Colonic mucosa (tissue), 4 donors: ENCODE measurements at regions not wholly inside any gene's neighbourhood (a gene's known extent, or its start where the extent isn't known, plus 50 kb on each side); places are given as distances from the start of the nearest gene placed in this dataset.

Source experiments
- DNase-seq: peaks from one replicate; pipeline ENCODE4 v3.0.0-alpha.2; 2020
- H3K27ac ChIP-seq: fragments of 200-600 bp; one replicate; pipeline ENCODE4 v1.8.0; 2021
- H3K27me3 ChIP-seq: fragments of 200-600 bp; one replicate; pipeline ENCODE4 v1.8.0; 2021
- H3K36me3 ChIP-seq: fragments of 200-600 bp; one replicate; pipeline ENCODE4 v1.8.0; 2021
- H3K4me1 ChIP-seq: fragments of 200-600 bp; one replicate; pipeline ENCODE4 v1.8.0; 2021; ENCODE audit warnings: mild to moderate bottlenecking
- H3K4me3 ChIP-seq: fragments of 200-600 bp; one replicate; pipeline ENCODE4 v1.8.0; 2021
- H3K9ac ChIP-seq, 2 donors: one replicate each; pipeline ENCODE4 v1.7.0; 2013; ENCODE audit warnings: control low read depth in 2 of 2, low read depth in 2 of 2, low read length in 2 of 2
- H3K9me3 ChIP-seq: fragments of 200-600 bp; one replicate; pipeline ENCODE4 v1.8.0; 2021
- intact Hi-C: fragments of 100-400 bp; cut with DNase I; formaldehyde crosslinking; loops from one replicate; pipeline ENCODE4 v1.14.1; 2022
- TF ChIP-seq, protein P1 (sequence below): fragments of 200-600 bp; IDR thresholded peaks from one replicate; pipeline ENCODE4 v1.8.0; 2022; ENCODE audit warnings: antibody characterized with exemption, mild to moderate bottlenecking
- donor health status: healthy.
- donor health status: DM: no; HTN: no; CAD: no.
- donor health status: DM: no; HTN: no; CAD: no.

DNA sequence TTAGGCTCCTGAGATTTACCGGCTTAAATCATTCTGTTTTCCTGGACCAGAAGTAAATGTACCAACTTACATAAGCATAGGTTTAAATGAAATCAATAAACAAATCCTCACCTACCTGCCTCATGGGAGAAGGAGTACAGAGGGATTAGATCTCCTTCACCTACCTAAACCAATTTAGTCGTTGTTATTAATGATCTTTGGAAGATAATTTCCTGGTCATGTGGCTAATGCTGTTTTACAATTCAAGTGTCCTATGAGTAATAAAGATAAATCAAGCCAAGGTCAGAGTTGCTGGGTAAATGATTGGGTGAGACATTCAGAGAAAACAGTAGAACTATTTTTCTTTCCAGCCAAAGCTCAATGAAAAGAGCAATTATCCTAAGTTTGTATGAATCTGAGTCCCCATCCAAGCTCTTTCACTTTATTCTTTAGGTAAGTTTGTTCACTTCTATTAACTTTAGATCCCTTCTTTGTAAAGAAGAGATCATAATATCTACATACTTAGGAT, 423.0 kb upstream of the FAM241A start:
- no peak overlapping the region for H3K27ac ChIP-seq
- intact Hi-C loops: no loop called here
- H3K36me3 ChIP-seq: no peaks in the 10 kb centered on the region
- DNase-seq: no peak
- no peaks in the 10 kb centered on the region for H3K9me3 ChIP-seq
- no peaks in the 10 kb centered on the region for H3K27me3 ChIP-seq
- TF ChIP-seq, protein P1, sequence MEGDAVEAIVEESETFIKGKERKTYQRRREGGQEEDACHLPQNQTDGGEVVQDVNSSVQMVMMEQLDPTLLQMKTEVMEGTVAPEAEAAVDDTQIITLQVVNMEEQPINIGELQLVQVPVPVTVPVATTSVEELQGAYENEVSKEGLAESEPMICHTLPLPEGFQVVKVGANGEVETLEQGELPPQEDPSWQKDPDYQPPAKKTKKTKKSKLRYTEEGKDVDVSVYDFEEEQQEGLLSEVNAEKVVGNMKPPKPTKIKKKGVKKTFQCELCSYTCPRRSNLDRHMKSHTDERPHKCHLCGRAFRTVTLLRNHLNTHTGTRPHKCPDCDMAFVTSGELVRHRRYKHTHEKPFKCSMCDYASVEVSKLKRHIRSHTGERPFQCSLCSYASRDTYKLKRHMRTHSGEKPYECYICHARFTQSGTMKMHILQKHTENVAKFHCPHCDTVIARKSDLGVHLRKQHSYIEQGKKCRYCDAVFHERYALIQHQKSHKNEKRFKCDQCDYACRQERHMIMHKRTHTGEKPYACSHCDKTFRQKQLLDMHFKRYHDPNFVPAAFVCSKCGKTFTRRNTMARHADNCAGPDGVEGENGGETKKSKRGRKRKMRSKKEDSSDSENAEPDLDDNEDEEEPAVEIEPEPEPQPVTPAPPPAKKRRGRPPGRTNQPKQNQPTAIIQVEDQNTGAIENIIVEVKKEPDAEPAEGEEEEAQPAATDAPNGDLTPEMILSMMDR: no peak
- no peak overlapping the region for H3K4me3 ChIP-seq
- no peak overlapping the region for H3K9ac ChIP-seq
- H3K4me1 ChIP-seq: no peaks in the 10 kb centered on the region

DNA sequence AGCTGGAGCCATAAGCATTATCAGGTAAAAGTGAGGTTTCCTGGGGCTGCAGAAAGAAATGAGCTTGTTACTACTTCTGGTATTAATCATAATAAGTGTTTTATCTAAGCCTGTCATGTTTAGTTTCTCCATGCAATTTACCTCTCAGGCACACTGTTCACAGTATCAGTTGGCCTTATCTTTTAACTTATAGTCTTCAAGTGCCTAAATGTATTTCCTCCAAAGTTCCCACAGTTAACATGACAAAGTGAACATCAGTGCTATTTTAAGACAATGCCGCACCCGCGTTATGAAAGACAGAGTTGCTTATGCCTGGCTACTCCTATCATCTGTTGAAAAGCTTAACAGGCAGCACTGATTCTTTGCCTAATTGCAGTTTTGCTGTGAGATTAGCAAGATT, 408.7 kb upstream of the FAM241A start:
- H3K27ac ChIP-seq: no peak overlapping the region
- no peak for DNase-seq
- no peaks in the 10 kb centered on the region for H3K9me3 ChIP-seq
- H3K36me3 ChIP-seq: no peaks in the 10 kb centered on the region
- no peaks in the 10 kb centered on the region for H3K27me3 ChIP-seq
- no peak overlapping the region for H3K4me3 ChIP-seq
- intact Hi-C loops: no loop called here
- TF ChIP-seq, protein P1: no peak
- H3K4me1 ChIP-seq: no peaks in the 10 kb centered on the region
- H3K9ac ChIP-seq: no peak overlapping the region

DNA sequence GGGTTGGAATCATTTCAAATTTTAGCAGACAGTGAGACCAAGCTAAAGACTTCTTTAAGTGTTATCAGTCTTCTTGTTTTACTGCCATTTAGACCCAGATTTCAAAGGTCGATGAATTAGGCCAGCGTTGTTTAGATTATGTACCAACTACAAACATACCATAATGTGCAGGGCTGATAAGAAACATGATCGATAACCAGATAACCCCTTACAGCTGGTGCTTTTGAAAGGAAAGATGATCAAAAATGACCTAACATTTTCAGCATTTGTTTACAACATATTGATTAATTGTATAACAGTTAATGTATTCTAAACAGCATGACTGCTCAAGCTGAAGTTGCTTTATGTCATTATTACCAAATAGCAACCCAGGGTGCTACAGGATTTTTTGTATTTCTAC, 400.4 kb upstream of the FAM241A start:
- H3K4me1 ChIP-seq: no peaks in the 10 kb centered on the region
- intact Hi-C loops: no loop called here
- TF ChIP-seq, protein P1: no peak
- H3K27me3 ChIP-seq: no peaks in the 10 kb centered on the region
- no peak overlapping the region for H3K4me3 ChIP-seq
- no peaks in the 10 kb centered on the region for H3K9me3 ChIP-seq
- DNase-seq: no peak
- H3K27ac ChIP-seq: no peak overlapping the region
- H3K36me3 ChIP-seq: no peaks in the 10 kb centered on the region
- no peak overlapping the region for H3K9ac ChIP-seq

DNA sequence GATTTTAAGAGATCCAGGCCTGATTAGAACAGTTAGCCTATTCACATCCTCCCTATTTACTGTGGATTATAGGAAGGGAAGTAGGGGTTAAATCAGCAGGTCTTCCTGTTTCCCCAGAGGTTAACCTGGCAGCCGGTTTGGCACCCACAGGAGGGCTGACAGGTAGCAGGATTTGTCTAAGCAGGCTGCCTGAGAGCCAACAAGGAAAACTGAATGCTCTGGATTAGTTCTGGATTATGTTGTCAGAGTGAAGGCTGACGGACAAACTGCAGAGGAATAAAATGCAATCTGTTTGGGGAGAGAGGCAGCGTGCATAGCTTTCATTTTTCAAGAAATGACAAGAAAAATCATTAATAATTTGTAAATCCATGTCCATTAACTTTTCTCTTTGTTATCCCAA, 397.1 kb upstream of the FAM241A start:
- intact Hi-C loops: no loop called here
- Histone ChIP-seq H3K4me1 (no peaks in the 10 kb centered on the region), H3K27me3 (no peaks in the 10 kb centered on the region), H3K9me3 (no peaks in the 10 kb centered on the region), H3K4me3 (no peak overlapping the region), H3K36me3 (no peaks in the 10 kb centered on the region), H3K27ac (no peak overlapping the region), H3K9ac (no peak overlapping the region)
- TF ChIP-seq, protein P1: no peak
- no peak for DNase-seq

DNA sequence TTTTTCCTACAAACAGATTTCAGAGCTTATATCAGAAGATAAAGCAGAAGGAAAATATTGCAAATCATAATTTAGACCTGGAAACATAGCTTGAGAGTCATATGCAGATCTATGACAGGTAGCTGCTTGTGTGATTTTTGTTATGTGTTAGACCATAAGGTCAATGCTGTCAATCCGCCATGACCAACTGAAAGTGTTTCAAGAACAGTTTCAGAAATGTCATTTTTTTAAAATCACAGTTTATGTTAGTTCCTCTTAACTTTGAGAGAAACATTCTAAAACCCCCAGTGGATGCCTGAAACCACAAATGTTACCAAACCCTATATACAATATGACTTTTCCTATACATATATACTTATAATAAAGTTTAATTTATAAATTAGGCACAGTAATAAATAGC, 391.3 kb upstream of the FAM241A start:
- Histone ChIP-seq H3K9me3 (no peaks in the 10 kb centered on the region), H3K36me3 (no peaks in the 10 kb centered on the region), H3K27me3 (no peaks in the 10 kb centered on the region), H3K4me3 (no peak overlapping the region), H3K4me1 (no peaks in the 10 kb centered on the region), H3K27ac (no peak overlapping the region), H3K9ac (no peak overlapping the region)
- TF ChIP-seq, protein P1: no peak
- DNase-seq: no peak
- intact Hi-C loops: no loop called here

DNA sequence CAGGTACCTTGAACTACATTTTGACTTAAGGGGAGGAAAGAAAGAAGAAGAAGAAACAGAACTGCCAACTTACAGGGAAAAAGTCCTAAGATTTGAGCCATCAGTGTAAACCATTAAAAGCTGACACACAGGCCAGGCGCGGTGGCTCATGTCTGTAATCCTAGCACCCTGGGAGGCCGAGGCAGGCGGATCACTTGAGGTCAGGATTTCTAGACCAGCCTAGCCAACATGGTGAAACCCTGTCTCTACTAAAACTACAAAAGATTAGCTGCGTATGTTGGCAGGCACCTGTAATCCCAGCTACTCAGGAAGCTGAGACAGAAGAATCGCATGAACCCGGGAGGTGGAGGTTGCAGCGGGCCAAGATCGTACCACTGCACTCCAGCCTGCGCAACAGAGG, 389.7 kb upstream of the FAM241A start:
- no peaks in the 10 kb centered on the region for H3K27me3 ChIP-seq
- no peaks in the 10 kb centered on the region for H3K9me3 ChIP-seq
- no peak overlapping the region for H3K9ac ChIP-seq
- intact Hi-C loops: no loop called here
- DNase-seq: no peak
- no peaks in the 10 kb centered on the region for H3K4me1 ChIP-seq
- H3K27ac ChIP-seq: no peak overlapping the region
- H3K4me3 ChIP-seq: no peak overlapping the region
- H3K36me3 ChIP-seq: no peaks in the 10 kb centered on the region
- TF ChIP-seq, protein P1: no peak
